HG03025 (cell line): ENCODE measurements at regions not wholly inside any gene's neighbourhood (a gene's known extent, or its start where the extent isn't known, plus 50 kb on each side); places are given as distances from the start of the nearest gene placed in this dataset.
"Not testable (repeated sequence)": the region's sequence is repeated elsewhere in the genome, so short reads cannot be mapped to it uniquely, and the experiment has no call there.

Source experiments
- ATAC-seq: cut with Tn5 transposase; IDR thresholded peaks from one replicate; pipeline ENCODE4 v1.9.1; 2021; ENCODE audit warnings: mild to moderate bottlenecking, moderate library complexity; ENCODE audit not compliant: unreplicated experiment, low FRiP score

DNA sequence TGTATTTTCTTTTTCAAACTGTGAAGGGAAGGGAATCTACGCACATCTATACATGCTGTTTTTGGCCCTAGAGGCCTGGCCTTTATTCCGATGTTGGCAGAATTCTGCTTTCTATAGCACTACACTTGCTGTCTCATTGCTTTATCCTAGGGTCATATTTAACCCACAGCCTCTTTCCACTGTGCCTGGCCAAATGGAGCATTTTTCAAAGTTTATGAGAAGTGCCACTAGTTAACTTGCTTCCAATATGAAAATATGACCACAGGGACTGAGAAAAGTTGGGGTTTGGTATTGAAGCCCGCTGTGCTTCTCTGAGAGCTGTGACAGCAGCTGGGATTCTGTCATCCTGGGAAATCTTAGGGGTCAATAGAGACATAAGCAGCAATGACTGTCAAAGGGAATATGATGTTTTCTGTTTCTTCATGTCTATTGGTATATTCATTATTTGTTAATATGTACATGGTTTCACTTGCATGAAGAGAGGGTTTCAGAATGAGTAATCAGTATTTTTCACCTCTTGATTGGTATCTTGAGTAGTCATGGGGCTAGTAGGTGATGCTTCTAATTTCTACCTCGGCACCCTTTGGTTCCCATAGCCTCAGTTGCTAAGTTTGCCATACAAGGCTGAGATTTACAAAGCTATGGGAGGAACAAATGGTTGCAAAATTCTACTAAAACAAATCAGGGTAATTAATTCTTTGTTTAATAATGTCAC, 275.8 kb upstream of the RBMS3 start:
- peak; percentile 93 for ATAC-seq

DNA sequence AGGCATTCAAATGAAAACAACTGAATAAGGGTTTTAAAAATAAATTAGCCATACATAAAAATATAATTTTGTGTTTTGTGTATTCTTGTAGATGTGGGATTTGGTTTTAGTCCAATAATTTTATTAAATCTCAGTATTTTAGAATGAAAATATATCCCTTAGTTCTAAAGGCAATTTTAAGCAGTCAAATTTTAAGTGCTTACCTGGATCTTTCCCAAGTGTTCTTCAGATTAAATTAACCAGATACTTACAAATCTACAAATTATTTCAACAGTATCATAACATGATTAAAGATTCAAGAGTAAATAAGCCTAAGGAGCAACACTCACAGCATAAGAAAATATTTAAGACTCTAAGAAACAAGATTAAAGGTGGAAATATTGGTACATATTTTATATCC, 275.0 kb upstream of the RBMS3 start:
- ATAC-seq = no peak

DNA sequence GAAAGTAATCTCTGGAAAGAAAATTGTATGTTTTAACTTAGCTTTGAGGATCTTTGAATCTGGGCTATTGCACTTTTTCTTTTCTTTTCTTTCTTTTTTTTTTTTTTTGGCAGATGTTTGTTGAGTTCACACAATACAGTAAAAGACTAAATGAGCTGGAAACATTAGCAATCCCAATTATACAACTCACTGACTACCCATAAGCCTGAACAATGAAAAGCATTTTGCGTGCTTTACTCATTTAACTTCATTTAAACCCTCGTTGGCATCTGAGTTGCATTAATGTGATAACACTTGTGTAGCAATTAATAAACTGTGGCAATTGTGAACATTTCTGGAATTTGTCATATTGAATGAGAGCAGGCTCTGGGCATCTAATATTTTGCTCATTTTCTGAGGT, 269.4 kb upstream of the RBMS3 start:
- ATAC-seq = no peak

DNA sequence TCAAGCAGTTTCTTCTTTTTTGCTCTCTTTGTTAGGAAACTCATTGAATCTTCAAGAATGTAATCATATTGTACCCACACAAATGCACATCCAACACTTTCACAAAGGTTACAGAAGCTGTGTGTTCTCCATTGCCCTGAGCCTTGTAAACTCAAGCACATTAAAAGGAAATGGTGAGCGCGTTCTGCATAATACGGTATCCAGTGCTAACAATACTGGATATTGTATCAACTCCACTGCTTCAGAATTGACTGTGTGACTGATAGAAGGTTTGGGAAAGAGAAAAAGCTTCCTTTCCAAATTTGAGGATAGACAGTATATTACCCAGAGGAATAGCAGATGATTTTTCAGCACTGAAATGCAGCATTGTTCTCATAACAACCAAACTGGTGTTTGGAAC, 268.9 kb upstream of the RBMS3 start:
- ATAC-seq = no peak

DNA sequence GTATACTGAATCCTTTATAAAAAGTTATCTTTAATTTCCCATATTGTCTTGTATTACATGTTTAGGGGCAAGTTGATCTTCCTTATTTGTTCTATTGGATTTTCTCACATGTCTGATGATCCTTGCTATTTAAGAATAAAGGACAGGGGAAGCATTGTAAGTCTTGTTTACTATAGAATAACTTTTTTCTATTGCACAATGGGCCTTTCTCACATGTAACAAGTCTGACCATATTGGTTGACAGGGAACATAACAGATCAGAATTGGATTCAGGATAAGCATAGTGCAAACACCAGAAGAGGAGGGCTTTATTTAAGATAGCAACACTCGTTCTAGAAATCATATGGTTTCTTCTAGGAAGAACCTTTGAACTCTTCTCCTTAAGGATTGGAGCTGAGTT, 257.9 kb upstream of the RBMS3 start:
- no peak for ATAC-seq

DNA sequence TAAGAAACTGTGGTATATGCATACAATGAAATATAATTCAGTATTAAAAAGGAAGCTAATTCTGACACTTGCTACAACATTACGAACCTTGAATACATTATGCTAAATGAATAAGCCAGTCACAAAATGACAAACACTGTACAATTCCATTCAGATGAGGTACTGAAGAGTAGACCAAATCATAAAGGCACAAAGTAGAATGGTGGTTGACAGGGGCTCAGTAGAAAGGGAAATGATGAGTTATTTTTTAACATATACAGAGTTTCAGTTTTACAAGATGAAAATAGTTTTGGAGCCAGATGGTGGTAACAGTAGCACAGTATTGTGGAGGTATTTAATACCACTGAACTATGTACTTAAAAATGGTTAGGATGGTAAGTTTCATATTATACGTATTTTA, 254.6 kb upstream of the RBMS3 start:
- ATAC-seq = peak; percentile 91

DNA sequence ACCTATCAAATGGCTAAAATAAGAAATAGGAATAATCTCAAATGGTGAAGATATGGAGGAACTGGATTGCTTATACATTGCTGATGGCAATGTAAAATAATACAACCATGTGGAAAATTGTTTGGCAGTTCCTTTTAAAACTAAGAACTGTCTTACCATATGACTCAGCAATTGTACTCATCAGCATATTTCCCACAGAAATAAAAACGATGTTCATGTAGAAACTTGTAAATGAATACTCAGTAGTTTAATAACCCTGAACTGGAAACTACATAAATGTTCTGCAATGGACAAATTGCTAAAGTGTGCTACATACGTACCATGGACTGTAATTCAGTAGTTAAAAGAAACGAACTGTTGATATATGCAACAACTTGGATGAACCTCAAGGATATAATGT, 253.9 kb upstream of the RBMS3 start:
- ATAC-seq = no peak

DNA sequence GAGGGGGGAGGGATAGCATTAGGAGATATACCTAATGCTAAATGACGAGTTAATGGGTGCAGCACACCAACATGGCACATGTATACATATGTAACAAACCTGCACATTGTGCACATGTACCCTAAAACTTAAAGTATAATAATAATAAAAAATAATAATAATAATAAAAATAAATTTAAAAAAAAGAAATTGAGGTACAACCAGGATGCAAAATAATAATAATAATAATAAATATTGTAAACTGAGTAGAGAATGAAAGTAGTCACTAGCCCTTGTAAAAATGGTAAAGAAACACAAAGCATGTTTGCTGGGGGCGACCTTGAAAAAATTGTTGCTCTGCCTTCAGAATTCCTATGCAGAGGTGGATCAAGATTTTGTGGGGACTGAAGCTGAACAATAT, 249.7 kb upstream of the RBMS3 start:
- ATAC-seq = not testable (repeated sequence)

DNA sequence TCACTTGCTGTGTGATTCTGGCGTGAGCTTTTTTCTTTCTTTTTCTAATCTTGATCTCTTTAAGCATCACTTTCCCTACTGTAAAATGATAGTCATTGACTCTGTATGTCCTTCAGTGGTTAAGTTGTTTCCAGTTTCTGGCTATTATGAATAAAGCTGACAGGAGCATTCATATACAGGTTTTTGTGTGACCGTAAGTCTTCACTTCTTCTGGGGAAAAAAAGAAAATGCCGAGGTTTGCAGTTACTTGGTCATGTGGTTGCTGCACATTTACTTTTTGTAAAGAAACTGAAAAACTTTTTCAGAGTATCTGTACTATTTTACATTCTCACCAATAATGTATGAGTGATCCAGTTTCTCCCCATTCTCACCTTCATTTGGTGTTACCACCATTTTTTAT, 247.4 kb upstream of the RBMS3 start:
- no peak for ATAC-seq

DNA sequence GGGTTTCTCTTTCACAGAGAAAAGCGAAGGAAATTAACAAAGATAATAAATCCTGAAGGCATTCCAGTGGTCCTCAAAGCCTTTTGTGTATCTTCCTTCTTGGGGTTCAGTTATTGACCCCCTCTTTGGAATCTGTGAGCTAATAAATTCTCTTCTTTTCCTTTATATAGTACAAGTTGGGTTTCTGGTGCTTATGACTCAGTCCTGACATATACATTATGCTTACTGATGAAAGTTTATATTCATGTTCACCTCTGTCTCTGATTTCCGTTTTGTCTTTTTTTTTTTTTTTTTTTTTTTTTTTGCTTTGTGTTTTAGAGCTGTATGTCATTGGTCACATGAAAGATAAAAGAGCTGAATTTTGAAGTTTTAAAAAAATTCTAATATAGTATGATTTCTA, 230.7 kb upstream of the RBMS3 start:
- ATAC-seq = no peak

DNA sequence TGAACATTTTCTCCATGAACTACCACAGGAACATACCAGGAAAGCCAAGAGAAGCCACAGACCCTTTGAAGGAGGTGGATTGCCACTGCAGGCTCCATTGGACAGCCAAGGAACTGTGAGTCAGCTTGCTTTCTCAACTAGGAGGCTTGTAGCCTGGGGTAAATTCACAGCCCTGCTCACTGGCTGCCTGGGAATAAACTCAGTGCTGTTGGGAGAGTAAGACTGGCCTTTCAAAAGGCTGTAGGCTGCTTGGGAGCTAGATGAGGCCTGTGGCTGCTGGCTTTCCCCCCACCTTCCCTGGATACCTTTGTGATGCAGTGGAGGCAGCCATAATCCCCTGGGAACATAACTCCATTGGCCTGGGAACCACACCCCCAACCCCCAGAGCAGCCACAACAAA, 223.5 kb upstream of the RBMS3 start:
- ATAC-seq = no peak

DNA sequence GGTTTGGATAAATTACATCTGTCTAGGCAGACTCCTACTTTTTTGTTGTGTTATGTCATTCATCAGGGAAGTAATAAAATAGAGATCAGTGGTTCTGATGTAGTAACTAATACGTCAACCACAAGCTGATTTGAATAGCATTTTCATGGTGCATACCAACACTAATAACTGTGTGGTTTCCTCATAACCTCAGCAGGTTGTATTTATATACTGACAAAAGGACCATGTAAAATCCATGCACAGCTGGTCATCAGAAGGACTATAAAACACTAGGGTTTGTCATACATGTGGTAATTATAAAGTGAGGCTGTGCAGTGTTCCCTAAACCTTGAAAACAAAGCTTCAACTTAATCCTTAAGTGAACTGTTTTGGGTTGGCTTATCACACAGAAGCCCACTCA, 216.8 kb upstream of the RBMS3 start:
- no peak for ATAC-seq

DNA sequence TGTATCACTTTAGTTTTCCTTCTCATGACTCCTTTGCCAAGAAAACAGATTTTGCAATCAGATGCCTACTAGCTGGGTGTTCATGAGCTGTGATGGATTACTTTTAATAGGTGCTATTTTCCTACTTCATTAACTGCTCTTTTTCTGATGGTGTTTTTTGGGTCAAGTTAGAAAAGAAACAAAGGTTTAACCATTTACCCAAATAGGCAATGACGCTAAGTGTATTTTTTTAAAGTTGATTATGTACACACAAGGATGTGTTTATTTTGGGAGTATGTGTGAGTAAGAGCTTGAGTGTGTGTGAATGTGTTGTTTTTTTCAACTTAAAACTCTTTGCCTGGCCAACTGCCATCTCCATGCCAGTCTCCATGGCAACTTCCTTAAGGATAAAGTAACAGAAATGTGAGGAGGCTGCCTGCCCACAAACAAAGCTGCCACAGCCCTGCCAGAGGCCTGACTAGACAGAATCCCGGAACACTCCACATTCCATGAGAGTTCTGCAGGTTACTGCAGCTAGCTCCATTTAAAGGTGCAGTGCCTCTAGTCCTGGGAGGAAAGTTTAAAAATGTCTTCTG, 215.6 kb upstream of the RBMS3 start:
- no peak for ATAC-seq

DNA sequence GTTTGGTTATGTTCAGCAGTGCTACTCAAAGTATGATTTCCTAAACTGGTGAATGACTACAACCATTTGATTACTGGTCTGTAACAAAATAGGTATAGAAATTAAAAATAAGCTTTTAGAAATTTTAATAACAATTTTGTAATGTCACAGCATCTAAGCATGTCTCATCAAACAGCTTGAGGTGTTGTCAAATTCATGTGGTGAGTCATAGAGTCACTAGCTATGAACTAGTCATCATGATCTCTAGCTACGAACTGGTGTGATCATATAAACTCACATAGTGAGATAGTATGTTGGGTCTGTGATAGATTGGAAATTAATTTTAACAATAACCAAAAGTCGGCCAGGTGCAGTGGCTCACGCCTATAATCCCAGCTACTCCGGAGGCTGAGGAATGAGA, 213.9 kb upstream of the RBMS3 start:
- no peak for ATAC-seq

DNA sequence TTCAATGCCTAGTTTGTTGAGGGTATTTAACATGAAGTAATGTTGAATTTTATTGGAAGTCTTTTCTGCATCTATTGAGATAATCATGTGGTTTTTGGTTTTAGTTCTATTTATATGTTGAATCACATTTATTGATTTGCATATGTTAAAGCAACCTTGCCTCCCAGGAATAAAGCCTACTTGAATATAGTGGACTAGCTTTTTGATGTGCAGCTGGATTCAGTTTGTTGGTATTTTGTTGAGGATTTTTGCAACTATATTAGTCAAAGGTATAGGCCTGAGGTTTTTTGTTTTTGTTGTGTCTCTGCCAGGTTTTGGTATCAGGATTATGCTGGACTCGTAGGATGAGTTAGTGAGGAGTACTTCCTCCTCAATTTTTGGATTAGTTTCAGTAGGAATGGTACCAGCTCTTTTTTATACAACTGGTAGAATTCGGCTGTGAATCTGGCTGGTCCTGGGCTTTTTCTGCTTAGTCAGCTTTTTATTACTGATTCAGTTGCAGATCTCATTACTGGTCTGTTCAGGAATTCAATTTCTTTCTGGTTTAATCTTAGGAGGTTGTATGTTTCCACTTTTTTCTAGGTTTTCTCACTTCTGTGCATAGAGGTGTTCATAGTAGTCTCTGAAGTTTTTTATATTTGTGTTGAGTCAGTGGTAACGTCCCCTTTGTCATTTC, 209.8 kb upstream of the RBMS3 start:
- no peak for ATAC-seq

DNA sequence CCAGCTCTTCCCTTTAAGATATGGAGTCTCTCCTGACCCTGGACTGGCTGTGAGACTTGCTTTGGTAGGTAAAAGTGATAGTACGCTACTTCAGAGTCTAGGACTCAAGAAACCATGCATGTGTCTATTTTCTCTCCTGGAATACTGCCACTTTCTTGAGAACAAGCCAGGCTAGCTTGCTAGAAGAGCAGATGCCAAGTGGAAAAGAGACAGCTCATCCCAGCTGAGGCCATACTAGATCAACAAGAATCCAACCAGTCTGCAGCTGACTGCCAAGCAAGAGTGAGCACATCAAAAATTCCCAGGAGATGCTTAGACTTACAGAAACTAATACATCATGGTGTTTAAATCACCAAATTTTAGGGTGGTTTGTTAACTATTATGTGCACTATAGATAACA, 208.3 kb upstream of the RBMS3 start:
- no peak for ATAC-seq

DNA sequence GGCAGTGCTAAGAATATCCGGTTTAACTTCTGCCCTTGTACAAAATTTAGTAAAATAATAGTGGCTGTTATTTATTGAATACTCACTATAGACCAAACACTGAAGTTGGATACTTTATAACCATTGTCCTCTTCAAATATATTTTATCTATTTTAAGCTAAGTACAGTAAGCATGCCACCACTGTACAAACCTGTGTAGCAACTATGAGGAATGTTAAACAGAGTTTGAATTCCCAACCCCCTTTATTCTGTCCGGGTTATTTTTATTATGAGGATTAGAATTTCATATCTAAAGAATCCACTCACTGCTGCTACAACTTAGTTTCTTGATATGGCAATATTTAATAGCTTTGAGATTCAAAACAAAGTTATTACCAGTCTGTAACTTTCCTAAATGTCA, 203.5 kb upstream of the RBMS3 start:
- no peak for ATAC-seq

DNA sequence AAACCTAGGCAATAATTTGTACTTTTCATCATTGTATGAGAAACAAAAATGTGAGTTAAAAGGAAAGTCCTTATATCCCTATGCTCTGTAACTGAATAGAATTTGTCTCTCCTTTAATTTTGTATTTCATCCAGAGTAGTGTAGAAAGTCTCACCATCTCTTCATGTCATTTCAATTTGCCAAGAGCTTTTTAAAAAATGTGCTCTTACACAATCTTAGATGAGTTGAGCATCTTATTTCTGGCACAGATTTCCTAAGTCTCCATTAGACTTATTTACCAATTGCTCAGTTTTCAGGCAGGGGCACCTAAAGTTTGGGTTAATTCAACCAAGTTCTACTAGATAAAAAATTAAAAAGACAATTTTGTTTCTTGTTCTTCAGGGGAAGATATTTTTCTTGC, 201.5 kb upstream of the RBMS3 start:
- ATAC-seq = no peak

DNA sequence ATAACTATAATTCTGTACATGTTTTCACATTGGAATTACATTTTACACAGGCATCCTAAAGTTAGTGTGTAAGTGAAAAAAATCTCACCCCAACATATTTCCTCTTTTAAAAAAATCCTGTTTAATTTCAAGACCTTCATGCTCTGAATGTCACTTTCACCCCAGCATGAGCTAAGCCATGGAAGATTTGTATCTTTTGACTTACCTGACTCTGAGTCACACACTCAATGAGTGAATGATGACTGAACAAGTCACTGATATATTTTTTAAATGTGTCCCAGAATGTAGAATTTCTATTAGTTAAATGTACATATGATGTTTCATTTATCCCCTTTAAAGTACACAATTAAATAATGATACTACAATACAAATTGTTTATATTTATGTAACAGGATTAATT, 199.9 kb upstream of the RBMS3 start:
- ATAC-seq = no peak

DNA sequence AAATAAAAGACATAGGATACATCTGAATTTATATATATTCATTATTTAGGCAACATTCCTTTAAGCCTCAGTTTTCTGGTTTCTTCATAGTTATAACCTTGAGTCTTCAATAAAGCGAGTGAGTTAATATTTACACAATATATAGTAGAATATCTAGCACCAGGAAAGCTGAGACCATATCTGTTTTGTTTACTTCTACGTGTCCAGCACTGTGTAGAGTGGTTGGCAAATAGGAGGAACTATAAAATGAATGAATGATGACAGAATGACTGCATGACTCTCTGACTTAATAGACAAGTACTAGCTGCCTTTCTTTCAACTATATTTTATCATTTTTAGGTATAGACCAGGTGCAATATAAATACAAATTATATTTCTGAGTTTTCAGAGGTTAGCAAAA, 197.8 kb upstream of the RBMS3 start:
- no peak for ATAC-seq

DNA sequence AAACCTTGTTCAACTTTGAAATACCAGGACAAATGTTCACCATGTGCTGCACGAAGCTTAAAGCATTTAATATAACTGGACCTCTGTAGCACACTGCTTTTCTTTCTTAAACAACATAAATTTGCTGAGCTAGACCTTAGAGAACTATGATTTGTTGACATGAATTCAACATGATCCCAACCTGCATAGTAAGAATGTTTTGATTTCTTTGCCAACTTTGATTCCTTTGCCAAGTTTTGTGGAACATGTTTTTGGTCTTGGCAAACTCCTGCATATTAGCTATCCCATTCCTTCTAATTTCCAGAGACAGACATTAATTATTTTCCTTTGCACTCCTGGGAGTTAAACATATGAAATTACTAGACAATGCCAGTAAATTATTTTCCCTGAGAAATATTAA, 197.2 kb upstream of the RBMS3 start:
- no peak for ATAC-seq

DNA sequence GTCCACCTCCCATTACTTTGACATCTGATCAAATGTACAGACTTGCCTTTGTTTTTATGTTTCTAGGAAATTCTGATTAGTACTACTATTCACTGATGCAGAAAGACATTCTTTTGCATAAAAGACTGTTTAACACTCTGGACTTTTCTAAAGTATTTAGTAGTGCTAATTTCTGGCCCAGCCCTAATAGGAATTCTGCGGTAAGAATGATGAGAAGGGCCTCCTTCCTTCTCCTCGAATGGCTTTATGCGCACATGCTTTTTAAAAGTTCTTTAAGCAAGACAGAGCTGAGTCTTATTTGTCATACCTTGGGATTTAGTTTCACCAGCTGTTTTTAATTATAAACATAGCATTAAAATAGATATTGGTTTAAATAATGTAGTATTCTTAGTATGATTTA, 192.3 kb upstream of the RBMS3 start:
- ATAC-seq = no peak
